HS-5 (cell line): ENCODE measurements at regions not wholly inside any gene's neighbourhood (a gene's known extent, or its start where the extent isn't known, plus 50 kb on each side); places are given as distances from the start of the nearest gene placed in this dataset.
"Not testable (repeated sequence)": the region's sequence is repeated elsewhere in the genome, so short reads cannot be mapped to it uniquely, and the experiment has no call there.

Experiments
- DNase-seq: peaks from one replicate; pipeline ENCODE4 v3.0.0-alpha.2; 2012; ENCODE audit warnings: low read depth

GRCh38 chr11:82047200-82047599 is 686.5 kb downstream of the FAM181B start:
- DNase-seq: no peak

GRCh38 chr11:82046778-82047177 is 686.9 kb downstream of the FAM181B start:
- DNase-seq: peak; percentile 34

GRCh38 chr11:82045748-82046457 is 687.8 kb downstream of the FAM181B start:
- DNase-seq: no peak

- DNase-seq: no peak
Observed at GRCh38 chr11:82043316-82043715, 690.3 kb downstream of the FAM181B start.

- no peak for DNase-seq
Observed at GRCh38 chr11:82041764-82042163, 691.9 kb downstream of the FAM181B start.

GRCh38 chr11:82038154-82038553 is 695.5 kb downstream of the FAM181B start:
- no peak for DNase-seq

- DNase-seq: no peak
Observed at GRCh38 chr11:82034527-82034926, 699.1 kb downstream of the FAM181B start.

- DNase-seq: not testable (repeated sequence)
Observed at GRCh38 chr11:82027335-82027734, 706.3 kb downstream of the FAM181B start.

- DNase-seq: no peak
Observed at GRCh38 chr11:82024760-82025159, 708.9 kb downstream of the FAM181B start.

GRCh38 chr11:82012276-82012675 is 721.4 kb downstream of the FAM181B start:
- no peak for DNase-seq

GRCh38 chr11:82009133-82009532 is 724.5 kb downstream of the FAM181B start:
- DNase-seq: no peak

GRCh38 chr11:82007521-82007920 is 726.1 kb downstream of the FAM181B start:
- DNase-seq: no peak

- DNase-seq: no peak
Observed at GRCh38 chr11:82004537-82005213, 729.0 kb downstream of the FAM181B start.

- DNase-seq: peak; percentile 72
Observed at GRCh38 chr11:82003671-82004515, 729.8 kb downstream of the FAM181B start.

- DNase-seq: no peak
Observed at GRCh38 chr11:82003024-82003423, 730.6 kb downstream of the FAM181B start.

GRCh38 chr11:81995889-81996288 is 737.8 kb downstream of the FAM181B start:
- no peak for DNase-seq

- DNase-seq: no peak
Observed at GRCh38 chr11:81993755-81994154, 739.9 kb downstream of the FAM181B start.

GRCh38 chr11:81990659-81991443 is 742.8 kb downstream of the FAM181B start:
- no peak for DNase-seq

GRCh38 chr11:81989093-81989492 is 744.6 kb downstream of the FAM181B start:
- no peak for DNase-seq

- DNase-seq: no peak
Observed at GRCh38 chr11:81987829-81988472, 745.7 kb downstream of the FAM181B start.

- no peak for DNase-seq
Observed at GRCh38 chr11:81986556-81987161, 747.0 kb downstream of the FAM181B start.
